Mucosa of descending colon (tissue), 3 donors: ENCODE measurements at regions not wholly inside any gene's neighbourhood (a gene's known extent, or its start where the extent isn't known, plus 50 kb on each side); places are given as distances from the start of the nearest gene placed in this dataset.

Source experiments
- ATAC-seq: fragments of 200-7000 bp; cut with Tn5 transposase; one replicate; pipeline ENCODE4 v1.9.1; 2020; ENCODE audit warnings: mild to moderate bottlenecking, moderate library complexity
- DNase-seq, 3 donors: peaks; one replicate each; pipeline ENCODE4 v3.0.0-alpha.2; 2020
- H3K36me3 ChIP-seq: fragments of 200-600 bp; one replicate; pipeline ENCODE4 v1.8.0; 2021; ENCODE audit warnings: low read depth, mild to moderate bottlenecking
- H3K4me1 ChIP-seq: fragments of 200-600 bp; one replicate; pipeline ENCODE4 v1.8.0; 2021; ENCODE audit warnings: low read depth, mild to moderate bottlenecking
- H3K4me3 ChIP-seq: fragments of 200-600 bp; one replicate; pipeline ENCODE4 v1.8.0; 2021; ENCODE audit warnings: mild to moderate bottlenecking
- H3K9me3 ChIP-seq: fragments of 200-600 bp; one replicate; pipeline ENCODE4 v1.8.0; 2021; ENCODE audit warnings: mild to moderate bottlenecking
- intact Hi-C, 2 donors: fragments of 100-400 bp; cut with DNase I in 1 of 2; cut with micrococcal nuclease in 1 of 2; formaldehyde crosslinking; loops; one replicate each; pipeline versions ENCODE4 v1.11.0 to v1.11.1; 2022; cut with DNase I, micrococcal nuclease
- TF ChIP-seq, protein P1 (sequence below): fragments of 200-600 bp; IDR thresholded peaks from one replicate; pipeline ENCODE4 v1.8.0; 2022; ENCODE audit warnings: antibody characterized with exemption, mild to moderate bottlenecking
- donor health status: DM: no; HTN: no; CAD: no; lungs with moderate emphysema.
- donor health status: DM: no; HTN: no; CAD: no.
- donor health status: DM: no; HTN: yes; CAD: no.

- no peak overlapping the region for H3K4me3 ChIP-seq
- TF ChIP-seq, protein P1, sequence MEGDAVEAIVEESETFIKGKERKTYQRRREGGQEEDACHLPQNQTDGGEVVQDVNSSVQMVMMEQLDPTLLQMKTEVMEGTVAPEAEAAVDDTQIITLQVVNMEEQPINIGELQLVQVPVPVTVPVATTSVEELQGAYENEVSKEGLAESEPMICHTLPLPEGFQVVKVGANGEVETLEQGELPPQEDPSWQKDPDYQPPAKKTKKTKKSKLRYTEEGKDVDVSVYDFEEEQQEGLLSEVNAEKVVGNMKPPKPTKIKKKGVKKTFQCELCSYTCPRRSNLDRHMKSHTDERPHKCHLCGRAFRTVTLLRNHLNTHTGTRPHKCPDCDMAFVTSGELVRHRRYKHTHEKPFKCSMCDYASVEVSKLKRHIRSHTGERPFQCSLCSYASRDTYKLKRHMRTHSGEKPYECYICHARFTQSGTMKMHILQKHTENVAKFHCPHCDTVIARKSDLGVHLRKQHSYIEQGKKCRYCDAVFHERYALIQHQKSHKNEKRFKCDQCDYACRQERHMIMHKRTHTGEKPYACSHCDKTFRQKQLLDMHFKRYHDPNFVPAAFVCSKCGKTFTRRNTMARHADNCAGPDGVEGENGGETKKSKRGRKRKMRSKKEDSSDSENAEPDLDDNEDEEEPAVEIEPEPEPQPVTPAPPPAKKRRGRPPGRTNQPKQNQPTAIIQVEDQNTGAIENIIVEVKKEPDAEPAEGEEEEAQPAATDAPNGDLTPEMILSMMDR, result no peak
- H3K9me3 ChIP-seq, result no peaks in the 10 kb centered on the region
- ATAC-seq (no peak), DNase-seq (no peak)
- intact Hi-C loops, result no loop called here
- H3K4me1 ChIP-seq, result peaks cover 13% of the 10 kb centered on the region
- no peaks in the 10 kb centered on the region for H3K36me3 ChIP-seq
These were observed 440.4 kb downstream of the SOX9 start for GRCh38 chr17:72561266-72561665.

GRCh38 chr17:72561680-72562079 lies 440.9 kb downstream of the SOX9 start:
- Histone ChIP-seq H3K9me3 (no peaks in the 10 kb centered on the region), H3K4me3 (no peak overlapping the region), H3K36me3 (no peaks in the 10 kb centered on the region), H3K4me1 (peaks cover 13% of the 10 kb centered on the region)
- no peak for ATAC-seq
- intact Hi-C loops, result no loop called here
- TF ChIP-seq, protein P1, result no peak
- DNase-seq, result no peak

DNA sequence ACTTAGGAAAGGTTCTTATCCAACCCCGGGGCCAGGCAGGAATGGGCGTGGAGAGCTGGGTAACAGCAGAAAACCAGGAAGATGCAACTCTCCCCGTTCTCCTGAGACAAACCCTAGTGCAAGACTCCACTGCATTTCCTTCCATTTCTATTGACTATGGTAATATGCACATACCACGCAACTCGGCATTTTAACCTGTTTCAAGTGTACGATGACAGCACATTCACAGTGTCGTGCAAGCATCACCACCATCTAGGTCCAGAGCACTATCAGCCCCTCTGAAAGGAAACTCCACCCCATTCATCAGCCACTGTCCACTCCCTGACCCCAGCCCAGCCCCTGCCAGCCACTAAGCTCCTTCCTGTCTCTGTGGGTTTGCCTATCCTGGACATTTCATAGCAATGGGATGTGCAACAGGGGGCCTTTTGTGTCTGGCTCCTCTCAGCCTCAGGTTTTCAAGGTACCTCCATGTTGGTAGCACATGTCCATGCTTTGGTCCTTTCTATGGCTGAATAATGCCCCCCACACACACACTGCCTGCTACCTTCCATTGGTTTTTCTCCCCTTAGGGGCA lies 441.9 kb downstream of the SOX9 start:
- H3K4me1 ChIP-seq, result peaks cover 16% of the 10 kb centered on the region
- H3K4me3 ChIP-seq, result no peak overlapping the region
- intact Hi-C loops, result no loop called here
- ATAC-seq (no peak), DNase-seq (no peak)
- H3K9me3 ChIP-seq, result no peaks in the 10 kb centered on the region
- H3K36me3 ChIP-seq, result no peaks in the 10 kb centered on the region
- TF ChIP-seq, protein P1, result no peak

DNA sequence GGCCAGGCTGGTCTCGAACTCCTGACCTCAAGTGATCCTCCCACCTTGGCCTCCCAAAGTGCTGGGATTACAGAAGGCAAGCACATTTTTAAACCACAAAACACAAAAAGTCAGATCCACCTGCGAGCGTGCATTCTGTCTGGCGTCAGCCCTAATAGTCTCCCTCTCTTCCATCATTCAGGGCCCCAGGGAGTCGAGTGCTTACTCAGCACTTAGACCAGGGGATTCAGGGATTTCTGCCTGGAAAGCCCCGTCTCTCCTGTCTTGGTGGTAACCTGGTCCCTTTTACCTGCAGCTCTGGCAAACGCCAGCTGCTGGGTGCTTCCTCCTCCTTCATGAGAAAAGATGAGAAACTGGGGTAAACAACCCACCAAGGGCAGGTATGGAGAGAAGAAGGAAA lies 443.1 kb downstream of the SOX9 start:
- TF ChIP-seq, protein P1, result no peak
- Histone ChIP-seq H3K36me3 (no peaks in the 10 kb centered on the region), H3K4me3 (no peak overlapping the region), H3K4me1 (peaks cover 24% of the 10 kb centered on the region), H3K9me3 (no peaks in the 10 kb centered on the region)
- ATAC-seq (no peak), DNase-seq (no peak)
- intact Hi-C loops, result no loop called here

DNA sequence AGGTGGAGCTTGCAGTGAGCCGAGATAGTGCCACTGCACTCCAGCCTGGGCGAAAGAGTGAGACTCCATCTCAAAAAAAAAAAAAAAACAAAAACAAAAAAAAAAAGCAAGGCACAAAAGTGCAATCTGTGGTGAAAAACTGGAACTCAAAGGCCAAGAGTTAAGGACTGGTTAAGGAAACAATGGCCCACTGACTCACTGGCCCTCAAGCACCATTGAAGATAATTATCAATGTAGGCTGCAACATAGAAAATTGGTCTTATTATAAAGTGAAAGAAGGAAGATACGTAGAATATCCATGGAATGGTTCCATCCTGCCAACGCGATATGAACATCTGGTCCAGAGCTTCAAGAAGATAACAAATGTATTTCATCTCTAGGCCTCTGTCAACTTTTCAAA lies 444.2 kb downstream of the SOX9 start:
- no peak overlapping the region for H3K4me3 ChIP-seq
- TF ChIP-seq, protein P1, result no peak
- intact Hi-C loops, result no loop called here
- DNase-seq (no peak), ATAC-seq (no peak)
- no peaks in the 10 kb centered on the region for H3K9me3 ChIP-seq
- peaks cover 32% of the 10 kb centered on the region for H3K4me1 ChIP-seq
- H3K36me3 ChIP-seq, result no peaks in the 10 kb centered on the region

- TF ChIP-seq, protein P1, result no peak
- H3K4me3 ChIP-seq, result no peak overlapping the region
- ATAC-seq, result no peak
- no peaks in the 10 kb centered on the region for H3K9me3 ChIP-seq
- H3K4me1 ChIP-seq, result peaks cover 32% of the 10 kb centered on the region
- no peaks in the 10 kb centered on the region for H3K36me3 ChIP-seq
- intact Hi-C loops, result no loop called here
- DNase-seq, result no peak
These were observed 444.9 kb downstream of the SOX9 start for GRCh38 chr17:72565758-72566157.
